ENCODE measurements at regions not wholly inside any gene's neighbourhood (a gene's known extent, or its start where the extent isn't known, plus 50 kb on each side); places are given as distances from the start of the nearest gene placed in this dataset.
"Not testable (repeated sequence)": the region's sequence is repeated elsewhere in the genome, so short reads cannot be mapped to it uniquely, and the experiment has no call there.

- DNase-seq (ENCODE audit: low read depth in 2 of 2) = no peak
Observed at GRCh38 chr16:16937576-16937975, 533.2 kb downstream of the XYLT1 start.

DNA sequence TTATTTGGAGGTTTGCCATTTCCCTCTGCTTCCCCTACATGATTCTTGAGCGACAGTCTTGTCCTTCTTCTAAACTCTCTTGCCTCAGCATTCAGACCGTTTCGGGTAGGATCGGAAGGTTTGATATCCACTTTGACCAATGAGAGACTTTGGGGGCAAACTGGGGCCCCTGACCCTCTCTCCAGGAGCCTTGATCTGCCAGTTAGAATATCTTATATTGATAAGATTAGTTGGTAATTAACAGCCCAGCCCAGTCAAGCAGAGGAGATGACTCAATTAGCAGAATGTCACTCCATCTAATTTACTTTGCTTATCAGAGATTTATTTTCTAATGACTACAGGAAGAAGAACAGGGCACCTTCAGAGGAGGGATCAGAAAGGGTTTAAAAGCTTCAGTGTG is 532.8 kb downstream of the XYLT1 start:
- DNase-seq (ENCODE audit: low read depth in 2 of 2) = no peak

DNA sequence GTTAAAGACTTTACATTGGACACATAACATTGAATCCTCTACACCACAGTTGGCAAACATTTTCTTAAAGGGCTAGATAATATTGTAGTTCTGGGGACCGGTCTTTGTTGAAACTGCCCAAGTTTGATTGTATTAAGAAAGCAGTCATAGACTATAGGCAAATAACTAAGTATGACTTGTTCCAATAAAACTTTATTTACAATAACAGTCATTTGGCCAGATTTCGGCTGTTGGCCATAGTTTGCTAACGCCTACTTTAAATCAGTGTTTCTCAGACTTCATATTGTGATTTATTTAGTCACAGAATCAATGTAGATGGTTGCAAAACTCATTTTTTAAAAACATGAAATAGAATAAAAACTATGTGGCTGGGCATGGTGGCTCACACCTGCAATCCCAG is 531.8 kb downstream of the XYLT1 start:
- DNase-seq (ENCODE audit: low read depth in 2 of 2) = no peak

DNA sequence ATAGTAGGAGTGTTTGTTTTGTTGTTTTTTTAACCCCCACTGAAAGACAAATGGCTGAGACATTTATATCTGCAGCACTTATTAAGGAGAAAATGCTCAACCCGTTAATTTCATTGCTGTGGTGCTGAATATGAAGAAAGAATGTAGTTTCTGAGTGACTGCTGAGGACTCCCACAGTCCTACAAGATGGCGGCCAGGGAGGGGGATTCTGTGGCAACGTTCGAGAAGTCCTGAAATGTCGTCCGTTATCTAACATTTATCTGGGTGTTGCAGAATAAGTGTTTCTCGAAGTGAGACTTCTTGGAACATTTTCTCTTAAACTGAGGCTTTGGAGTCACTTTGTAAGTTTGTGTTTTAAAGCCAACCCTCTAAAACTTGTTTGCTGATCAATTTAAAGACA is 530.4 kb downstream of the XYLT1 start:
- DNase-seq (ENCODE audit: low read depth in 2 of 2) = no peak

DNA sequence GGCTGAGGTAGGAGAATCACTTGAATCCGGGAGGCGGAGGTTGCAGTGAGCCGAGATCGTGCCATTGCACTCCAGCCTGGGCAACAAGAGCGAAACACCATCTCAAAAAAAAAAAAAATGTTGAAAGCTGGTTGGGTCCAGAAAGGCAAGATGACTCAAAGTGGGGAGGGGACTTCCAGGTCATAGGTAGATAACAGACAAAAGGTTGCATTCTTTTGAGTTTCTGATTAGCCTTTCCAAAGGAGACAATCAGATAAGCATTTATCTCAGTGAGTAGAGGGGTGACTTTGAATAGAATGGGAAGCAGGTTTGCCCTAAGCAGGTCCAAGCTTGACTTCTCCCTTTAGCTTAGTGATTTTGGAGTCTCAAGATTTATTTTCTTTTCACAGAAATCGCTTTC is 527.9 kb downstream of the XYLT1 start:
- DNase-seq (ENCODE audit: low read depth in 2 of 2) = not testable (repeated sequence)

DNA sequence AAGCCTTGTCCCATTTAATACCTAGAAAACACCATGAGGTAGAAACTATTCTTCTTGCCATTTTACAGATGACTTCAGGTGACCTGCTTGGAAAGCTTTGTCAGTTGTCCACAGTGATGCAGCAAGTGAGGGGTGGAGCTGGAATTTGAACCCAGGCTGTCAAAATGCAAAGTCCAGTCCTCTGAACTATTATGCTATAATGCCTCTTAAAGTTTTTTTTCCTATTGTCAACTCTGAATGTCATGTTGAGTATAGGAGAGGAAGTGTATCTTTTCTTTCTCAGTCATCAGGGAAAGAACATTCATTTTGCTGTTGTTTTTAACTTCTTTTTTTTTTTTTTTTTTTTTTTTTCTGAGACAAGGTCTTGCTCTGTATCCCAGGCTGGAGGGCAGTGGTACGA is 525.6 kb downstream of the XYLT1 start:
- no peak for DNase-seq (ENCODE audit: low read depth in 2 of 2)

DNA sequence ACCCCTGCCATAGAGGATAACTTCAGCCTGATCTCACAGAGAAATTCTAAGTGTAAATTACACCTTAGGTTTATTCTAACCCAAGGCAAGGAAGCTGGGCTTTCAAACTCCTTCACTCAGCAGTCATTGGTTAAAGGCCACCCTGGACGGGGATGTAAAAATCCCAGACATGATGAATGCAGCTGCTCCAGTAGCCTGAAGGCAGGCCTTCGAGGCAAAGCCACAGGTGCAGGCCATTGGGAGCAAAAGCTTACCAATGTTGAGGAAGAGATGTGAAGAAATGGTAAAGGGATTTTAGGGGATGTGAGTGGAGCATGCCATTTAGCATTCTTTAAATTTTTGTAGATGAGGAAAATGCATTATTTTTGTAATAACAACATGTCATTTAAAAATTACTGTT is 514.4 kb downstream of the XYLT1 start:
- no peak for DNase-seq (ENCODE audit: low read depth in 2 of 2)

- no peak for DNase-seq (ENCODE audit: low read depth in 2 of 2)
Observed at GRCh38 chr16:16960785-16961184, 510.0 kb downstream of the XYLT1 start.

GRCh38 chr16:16966439-16966838 is 504.3 kb downstream of the XYLT1 start:
- DNase-seq (ENCODE audit: low read depth in 2 of 2) = no peak

GRCh38 chr16:16971042-16971441 is 499.7 kb downstream of the XYLT1 start:
- DNase-seq (ENCODE audit: low read depth in 2 of 2) = no peak

GRCh38 chr16:16972831-16973230 is 497.9 kb downstream of the XYLT1 start:
- no peak for DNase-seq (ENCODE audit: low read depth in 2 of 2)

DNA sequence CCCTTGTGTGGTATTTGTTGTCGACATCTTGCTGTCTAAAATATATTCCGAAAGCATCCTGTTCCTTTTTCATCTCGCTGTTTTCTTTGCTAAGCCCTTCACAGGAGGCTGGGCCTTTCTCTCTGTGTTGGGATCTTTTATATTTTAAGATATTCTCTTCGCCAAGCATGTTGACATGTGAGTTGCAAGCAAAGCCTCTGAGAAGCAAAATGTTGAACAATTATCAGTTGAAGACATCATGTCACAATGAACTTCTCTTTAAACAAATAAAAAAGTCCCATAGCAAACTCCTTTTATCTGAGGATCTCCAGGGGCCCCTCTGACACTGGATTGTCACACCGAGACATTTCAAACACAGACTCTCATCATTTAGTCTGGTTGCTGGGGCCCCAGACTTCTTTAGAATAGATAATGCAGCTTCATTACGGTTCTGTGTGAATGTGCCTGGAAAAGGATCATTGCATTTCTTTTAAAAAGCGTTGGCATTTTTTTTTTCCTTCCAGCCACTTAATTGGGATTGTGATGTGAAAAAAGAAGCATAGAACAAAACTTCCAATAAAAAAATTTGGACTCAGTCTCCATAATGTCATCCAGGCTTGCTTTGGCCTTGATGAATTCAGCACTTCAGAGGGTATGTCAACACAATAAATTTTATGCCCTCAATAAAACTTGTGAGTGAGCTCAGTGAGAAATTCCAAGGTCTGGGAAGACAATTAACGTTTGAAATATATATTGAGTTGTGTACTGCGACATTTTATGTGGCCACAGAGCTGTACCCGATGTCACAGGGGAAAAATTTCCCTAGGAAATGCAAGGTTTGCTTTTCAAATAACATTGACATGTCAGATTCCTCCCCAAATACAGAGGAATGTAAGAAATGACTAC is 496.8 kb downstream of the XYLT1 start:
- no peak for DNase-seq (ENCODE audit: low read depth in 2 of 2)

GRCh38 chr16:16982614-16983013 is 488.1 kb downstream of the XYLT1 start:
- DNase-seq (ENCODE audit: low read depth in 2 of 2) = no peak

DNA sequence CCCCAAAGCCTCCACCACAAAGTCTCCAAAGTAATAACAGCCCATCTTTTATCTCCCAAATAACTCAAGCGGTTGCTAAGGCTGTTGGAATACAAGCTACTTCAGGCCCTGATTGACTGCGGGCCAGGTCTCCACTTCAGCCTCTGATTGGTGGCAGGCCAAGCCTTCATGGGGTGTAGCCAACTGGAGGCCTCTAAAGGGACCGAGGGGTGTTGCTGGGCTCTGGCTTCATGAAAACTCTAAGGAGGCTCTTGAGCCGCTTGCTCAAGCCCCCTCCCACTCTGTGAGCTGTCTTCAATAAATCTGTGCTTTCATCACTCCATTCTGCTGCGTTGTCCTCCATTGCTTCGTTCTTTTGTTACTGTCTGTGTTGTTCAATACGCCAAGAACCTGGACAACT is 487.2 kb downstream of the XYLT1 start:
- DNase-seq (ENCODE audit: low read depth in 2 of 2) = no peak

DNA sequence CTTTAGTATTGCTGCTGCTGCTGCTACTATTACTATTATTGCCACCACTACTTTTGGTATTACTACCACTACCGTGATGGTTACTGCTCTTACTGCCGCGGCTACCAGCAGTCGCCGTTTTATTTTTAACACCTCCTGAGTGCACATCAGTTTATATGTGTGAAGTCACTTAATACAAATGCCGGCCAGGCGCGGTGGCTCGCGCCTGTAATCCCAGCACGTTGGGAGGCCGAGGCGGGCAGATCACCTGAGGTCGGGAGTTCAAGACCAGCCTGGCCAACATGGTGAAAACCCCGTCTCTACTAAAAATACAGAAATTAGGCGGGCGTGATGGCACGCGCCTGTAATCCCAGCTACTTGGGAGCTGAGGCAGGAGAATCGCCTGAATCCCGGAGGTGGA is 486.7 kb downstream of the XYLT1 start:
- DNase-seq (ENCODE audit: low read depth in 2 of 2) = not testable (repeated sequence)

DNA sequence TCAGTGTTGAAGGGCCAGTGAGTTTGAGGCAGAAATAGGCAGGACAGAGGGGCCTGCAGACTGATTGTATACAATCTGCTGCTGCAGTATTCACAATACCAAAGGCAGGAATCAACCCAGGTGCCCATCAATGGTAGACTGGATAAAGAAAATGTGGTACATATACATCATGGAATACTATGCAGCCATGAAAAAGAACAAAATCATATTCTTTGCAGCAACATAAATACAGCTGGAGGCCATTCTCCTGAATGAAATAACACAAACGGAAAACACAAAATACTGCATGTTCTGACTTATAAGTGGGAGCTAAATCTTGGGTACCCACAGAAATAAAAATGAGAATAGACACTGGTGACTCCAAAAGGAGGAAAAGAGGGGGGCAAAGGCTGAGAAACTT is 485.1 kb downstream of the XYLT1 start:
- DNase-seq (ENCODE audit: low read depth in 2 of 2) = no peak

DNA sequence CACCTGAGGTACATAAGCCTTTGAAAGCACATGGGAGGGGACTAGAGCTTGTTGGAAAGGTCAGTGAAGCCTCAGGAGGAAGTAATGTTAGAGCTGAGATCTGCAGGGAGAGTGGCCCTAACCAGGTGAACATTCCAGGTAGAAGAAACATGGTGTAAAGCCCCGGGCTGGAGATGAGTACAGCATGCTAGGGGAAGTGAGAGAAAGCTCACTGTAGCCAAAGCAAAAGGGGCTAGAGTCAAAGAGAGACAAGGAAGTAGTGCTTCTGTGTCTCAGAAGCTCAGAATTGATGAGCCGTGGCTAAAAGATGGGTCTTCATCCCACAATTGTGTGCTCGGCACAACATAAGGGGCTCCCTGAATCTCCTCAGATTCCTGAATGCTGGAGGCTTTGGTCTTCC is 481.8 kb downstream of the XYLT1 start:
- DNase-seq (ENCODE audit: low read depth in 2 of 2) = no peak

- DNase-seq (ENCODE audit: low read depth in 2 of 2) = no peak
Observed at GRCh38 chr16:16989368-16989767, 481.4 kb downstream of the XYLT1 start.

- no peak for DNase-seq (ENCODE audit: low read depth in 2 of 2)
Observed at GRCh38 chr16:16991711-16992110, 479.0 kb downstream of the XYLT1 start.

GRCh38 chr16:16992975-16993765 is 477.6 kb downstream of the XYLT1 start:
- no peak for DNase-seq (ENCODE audit: low read depth in 2 of 2)

DNA sequence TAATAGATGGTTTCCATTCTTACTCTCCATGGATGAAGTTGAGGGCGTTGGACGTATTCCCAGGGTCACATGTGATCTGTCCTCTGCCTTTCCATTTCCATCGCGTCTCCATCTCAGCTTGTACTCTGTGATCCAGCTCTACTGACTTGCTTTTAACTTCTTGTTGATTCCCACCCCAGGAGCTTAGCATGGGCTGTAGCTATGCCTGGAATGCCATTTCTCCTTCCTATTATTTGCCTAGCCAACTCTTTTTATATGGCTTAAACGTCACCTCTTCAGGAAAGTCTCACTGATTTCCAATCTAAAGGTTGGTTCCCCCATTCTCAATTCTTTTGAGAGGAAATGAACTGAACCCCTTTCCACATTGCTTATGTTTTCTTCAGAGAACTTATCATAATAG is 475.9 kb downstream of the XYLT1 start:
- DNase-seq (ENCODE audit: low read depth in 2 of 2) = no peak

- DNase-seq (ENCODE audit: low read depth in 2 of 2) = no peak
Observed at GRCh38 chr16:16996827-16997226, 473.9 kb downstream of the XYLT1 start.

- DNase-seq (ENCODE audit: low read depth in 2 of 2) = no peak
Observed at GRCh38 chr16:16997349-16997748, 473.4 kb downstream of the XYLT1 start.
